ENCODE measurements at regions not wholly inside any gene's neighbourhood (a gene's known extent, or its start where the extent isn't known, plus 50 kb on each side); places are given as distances from the start of the nearest gene placed in this dataset.
"Not testable (repeated sequence)": the region's sequence is repeated elsewhere in the genome, so short reads cannot be mapped to it uniquely, and the experiment has no call there.

DNA sequence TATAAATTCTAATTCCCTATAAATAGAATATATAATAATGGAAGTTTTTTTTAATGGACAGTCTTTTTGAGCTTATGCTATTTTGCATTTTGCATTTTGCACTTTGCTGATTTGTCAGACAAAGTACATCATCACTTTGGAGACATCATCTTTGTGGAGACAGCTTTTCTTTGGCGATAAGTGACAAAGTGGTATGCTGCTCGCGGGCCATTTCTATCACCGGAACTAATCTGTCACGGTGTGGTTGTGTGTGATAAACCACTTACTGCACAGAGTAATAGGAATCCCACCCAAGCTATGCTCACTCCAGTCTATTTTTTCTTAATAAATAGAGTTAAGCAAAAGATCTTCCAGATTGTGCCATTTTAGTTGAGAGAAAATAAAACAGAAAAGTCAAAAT, 133.1 kb downstream of the MACIR start:
- ChIA-PET CTCF (no interaction called here), POLR2A (no interaction called here)

DNA sequence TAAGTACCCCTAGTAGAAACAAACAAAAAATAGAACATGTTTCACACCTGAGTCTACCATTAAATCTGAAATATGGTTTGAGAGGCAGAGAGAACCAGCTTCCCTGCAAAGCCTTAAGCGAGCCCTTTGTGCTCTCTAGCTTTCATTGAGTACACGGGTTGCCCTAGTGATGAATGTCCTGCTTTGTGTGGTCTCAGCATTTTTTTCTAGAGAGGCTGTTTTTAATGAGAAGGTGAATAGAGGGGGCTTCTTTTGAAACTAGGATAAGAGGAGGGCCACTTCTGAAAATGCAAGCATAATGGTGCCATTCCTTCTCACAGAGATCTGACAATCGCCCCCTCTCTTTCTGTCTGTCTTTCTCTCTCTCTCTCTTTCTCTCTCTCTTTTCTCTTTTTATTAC, 131.3 kb downstream of the MACIR start:
- ChIA-PET CTCF (no interaction called here), POLR2A (no interaction called here)

DNA sequence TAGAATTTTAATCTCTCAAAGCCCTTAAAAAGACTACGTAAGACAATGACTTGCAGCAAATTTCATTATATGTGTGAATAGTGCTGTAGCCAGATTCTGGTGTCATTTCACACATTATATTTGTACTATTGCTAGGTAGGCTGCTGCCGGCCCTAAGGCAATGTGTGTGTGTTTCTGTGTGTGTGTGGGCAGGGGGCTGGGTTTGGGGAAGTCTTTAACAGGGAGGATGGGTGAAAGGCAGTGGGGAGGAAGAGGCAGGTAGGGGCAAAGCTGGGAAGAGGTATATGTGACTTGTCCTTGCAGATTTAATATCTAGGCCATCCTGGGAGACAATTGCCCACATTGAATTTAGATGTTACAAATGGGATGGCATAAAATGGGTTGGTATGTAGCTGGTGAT, 130.8 kb downstream of the MACIR start:
- CTCF ChIA-PET, result no interaction called here
- POLR2A ChIA-PET, result no interaction called here

DNA sequence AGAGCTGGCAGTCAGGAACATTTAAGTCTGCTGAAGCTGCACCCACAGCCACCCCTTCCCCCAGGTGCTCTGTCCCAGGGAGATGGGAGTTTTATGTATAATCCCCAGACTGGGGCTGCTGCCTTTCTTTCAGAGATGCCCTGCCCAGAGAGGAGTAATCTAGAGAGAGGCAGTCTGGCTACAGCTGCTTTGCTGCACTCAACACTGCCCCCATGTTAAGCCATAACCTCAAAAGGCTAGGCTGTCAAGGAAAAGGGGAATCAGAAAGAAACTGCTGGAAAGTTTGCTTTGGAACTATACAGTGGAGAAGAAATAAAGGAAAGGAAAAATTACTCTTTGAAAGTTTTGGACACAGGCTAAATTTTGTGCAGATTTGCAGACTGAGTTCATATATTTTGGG, 127.2 kb downstream of the MACIR start:
- CTCF ChIA-PET, result no interaction called here

DNA sequence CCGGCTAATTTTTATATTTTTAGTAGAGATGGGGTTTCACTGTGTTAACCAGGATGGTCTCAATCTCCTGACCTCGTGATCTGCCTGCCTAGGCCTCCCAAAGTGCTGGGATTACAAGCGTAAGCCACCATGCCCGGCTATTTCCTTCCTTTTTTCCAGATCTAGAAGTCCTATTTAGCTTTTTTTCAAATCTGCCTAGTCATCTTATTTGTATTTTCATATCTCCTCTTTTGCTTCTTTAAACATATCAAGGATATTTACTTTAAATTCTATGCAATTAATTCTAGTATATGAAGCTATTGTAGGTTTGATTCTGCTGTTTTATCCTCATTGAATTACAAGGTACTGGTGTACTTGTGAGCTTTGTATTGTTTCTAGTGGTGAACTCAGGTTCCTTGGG, 119.1 kb downstream of the MACIR start:
- POLR2A ChIA-PET, CTCF ChIA-PET: not testable (repeated sequence)

More for the DNA sequence above, 127.2 kb downstream of the MACIR start:
- POLR2A ChIA-PET, result no interaction called here

DNA sequence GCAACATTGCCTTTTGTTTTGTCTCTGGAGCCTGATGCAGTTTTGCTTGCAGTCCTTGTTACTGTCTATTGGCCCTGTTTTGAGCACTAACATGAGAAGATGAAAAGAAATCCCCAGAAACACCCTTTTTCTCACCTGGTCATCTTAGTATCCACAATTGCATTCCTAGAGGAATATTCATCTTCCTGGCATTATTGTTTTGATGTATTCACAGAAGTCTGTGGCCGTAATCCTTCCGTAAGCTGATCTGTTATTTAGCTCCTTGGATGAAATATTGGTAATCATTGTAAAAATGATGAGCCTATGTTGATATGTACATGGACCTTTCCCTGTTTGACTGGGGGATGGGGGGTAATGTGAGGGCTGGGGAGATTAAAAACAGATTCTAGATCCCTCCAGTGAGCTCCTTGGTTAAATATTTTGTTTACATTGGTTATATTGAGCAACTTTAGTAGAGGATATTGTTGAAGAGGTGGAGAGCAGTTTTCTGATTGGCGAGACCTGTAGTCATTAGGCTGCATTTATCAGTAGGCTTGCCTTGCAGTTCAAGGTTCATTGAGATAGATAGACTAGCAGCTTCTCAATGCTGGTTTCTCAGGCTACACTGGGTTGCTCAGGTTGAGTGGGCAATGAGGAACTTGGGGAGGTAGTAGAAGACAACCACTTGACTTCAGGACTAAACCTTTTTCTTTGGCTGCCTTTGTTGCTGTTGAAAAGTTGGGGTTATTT, 117.5 kb downstream of the MACIR start:
- ChIA-PET CTCF (no interaction called here), POLR2A (no interaction called here)

DNA sequence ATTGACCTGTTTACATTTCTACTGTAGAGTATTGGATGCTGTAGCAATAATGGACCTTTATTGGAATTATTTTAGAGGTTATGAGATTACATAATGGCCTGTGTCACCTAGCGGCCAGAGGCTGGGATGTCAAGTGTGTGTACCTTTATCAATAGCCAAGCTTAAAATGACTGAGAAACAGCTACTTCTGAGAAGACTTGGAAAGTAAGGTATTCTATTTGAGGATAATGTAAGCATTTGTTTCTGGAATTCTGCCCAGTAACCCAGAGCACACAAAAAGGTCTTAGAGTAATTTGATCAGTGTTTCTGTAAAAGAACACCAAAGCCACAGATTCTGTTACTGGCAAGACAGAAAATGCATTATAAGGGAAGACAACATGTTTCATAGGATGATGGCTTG, 116.8 kb downstream of the MACIR start:
- ChIA-PET CTCF (no interaction called here), POLR2A (no interaction called here)

DNA sequence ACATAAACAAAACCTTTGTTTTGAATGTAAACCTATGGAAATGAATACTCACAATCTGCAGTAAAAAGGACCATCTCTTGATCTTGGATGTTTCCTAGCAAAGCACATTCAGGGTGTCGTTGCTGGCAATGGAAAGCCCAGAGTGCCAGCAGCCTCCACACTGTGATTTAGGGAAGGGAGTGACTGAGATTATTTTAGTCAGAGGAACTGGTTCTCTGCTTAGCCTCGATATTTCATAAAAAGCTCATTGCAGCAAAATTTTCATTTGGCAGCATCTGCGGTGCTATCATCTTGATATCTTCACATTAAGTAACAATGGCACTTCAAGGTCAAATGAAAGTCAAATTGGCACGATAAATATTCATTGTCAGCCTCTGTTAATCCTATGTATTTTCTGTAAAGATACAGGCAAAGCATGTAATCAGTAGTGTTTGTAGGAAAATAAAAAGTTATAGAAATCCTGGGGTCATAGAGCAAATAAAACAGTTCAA, 116.0 kb downstream of the MACIR start:
- CTCF ChIA-PET, result no interaction called here
- POLR2A ChIA-PET, result no interaction called here

DNA sequence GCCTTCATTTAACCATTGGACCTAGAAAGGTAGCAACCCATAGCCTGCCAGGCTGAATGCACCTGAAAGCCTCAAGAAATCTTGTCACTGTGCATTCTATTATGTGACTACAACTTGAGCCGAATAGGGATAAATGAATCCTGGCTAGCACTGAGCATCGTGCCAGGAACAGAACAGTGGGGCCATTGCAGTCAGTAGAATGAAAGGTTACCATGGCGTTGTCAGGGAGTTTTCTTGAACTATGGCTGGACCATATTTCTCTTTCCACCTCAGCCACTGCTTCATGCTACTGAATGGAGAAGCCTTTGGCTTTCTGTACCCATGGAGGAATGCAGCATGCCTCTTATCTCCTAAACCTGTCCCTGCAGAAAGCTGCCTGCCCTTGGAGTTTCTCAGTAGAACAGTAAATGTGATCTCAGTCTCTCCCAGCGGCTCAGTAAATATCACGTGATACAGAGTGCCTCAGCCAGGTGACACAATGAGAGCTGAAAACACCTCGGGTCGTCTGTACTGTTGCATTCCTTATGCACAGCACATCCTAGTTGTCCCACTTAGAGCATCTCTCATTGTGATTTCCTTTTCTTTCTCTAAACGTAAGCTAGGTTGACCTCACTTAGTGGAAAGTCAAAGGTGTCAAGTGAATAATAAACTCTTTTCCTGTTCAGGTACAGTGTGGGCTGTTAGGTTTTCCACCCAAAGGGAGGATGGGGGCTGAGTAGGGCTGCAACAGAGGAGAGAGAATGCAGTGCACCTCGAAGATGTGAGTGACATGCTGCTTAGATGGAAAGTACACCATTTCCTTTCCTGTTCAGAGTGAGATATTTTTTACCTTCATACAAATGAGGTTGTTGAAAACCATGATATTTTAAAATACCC, 115.3 kb downstream of the MACIR start:
- ChIA-PET POLR2A (no interaction called here), CTCF (no interaction called here)

DNA sequence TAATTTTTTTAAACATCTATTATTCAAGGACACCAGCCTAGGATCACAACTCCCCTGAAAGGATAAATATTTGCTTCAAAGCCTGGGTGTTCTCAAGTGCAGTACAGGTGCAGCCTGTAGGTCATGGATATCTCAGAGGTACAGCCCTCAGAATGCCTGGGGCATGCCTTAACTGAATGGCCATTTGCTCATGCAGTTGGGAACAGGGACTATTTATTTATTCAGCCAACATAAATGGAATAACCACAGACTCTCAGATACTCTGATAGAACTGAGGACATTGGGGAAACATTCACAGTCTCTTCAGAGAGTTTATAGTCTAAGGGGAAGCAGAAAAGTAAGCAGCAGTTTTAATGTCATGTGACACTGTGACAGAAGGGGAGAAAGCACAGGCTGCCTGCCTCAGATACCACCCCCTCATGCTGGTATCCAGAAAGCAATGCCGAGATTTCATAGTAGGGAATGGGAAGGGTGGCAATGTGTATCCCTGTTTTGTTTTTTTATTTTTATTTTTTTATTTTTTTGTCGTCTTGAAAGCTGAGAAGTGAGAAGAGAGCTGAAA, 112.6 kb downstream of the MACIR start:
- ChIA-PET POLR2A (no interaction called here), CTCF (no interaction called here)

DNA sequence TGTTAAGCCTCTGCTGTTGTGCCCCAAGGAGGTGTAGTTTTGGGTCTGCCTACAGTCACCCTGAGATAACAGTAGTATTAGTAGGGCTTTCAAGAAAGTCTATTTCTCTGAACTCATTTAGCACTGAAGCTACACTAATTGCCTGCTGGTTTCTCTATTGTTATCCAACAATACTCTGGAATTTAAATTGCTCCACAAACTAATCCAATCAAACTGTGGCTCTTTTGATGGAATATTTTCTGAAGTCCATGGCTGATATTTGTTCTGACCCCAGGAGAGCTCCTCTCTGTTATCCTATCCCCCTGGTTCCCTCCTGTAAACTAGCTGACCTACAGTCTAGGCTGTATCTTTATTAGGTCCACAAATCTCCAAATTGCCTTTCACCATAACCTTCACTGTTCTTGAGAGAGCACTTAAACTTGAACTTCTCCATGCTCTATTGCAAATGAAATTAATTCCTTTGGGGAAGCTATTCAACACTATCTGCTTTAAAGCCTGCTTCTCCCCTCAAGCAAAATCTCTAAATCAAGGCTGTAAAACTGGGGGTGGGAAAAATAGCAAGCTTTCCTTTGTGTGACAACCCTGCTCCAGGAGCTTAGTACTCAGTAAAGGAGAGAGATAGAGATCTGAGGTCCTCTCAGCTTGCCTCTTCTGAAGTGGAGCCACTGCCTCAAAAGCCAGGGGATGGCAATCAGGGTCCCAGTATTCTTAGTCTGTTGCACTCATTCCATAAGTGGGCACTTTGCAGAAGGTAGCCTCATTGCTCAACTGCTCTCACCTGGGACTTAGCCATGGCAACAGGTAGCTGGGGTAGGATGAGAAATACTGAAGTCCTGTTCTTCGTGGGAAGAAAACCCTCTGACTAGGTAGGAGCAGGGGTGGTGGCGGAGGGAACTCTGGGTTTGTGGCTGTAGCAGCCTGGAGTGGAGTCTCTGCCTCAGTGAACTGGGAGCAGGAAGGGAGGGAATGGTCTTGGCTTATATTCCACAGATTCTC, 110.9 kb downstream of the MACIR start:
- CTCF ChIA-PET, result no interaction called here

DNA sequence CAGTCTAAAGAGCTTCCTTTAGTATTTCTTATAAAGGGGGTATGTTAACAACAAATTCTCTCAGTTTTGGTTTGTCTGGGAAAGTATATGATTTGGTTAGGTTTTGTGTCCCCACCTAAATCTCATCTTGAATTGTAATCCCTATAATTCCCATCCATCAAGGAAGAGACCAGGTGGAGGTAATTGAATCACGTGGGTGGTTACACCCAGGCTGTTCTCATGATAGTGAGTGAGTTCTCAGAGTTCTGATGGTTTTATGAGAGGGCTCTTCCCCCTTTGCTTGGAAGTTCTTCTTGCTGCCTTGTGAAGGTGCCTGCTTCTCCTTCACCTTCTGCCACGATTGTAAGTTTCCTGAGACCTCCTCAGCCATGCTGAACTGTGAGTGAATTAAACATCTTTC, 109.1 kb downstream of the MACIR start:
- ChIA-PET CTCF (no interaction called here), POLR2A (no interaction called here)

More for the DNA sequence above, 110.9 kb downstream of the MACIR start:
- POLR2A ChIA-PET, result no interaction called here

DNA sequence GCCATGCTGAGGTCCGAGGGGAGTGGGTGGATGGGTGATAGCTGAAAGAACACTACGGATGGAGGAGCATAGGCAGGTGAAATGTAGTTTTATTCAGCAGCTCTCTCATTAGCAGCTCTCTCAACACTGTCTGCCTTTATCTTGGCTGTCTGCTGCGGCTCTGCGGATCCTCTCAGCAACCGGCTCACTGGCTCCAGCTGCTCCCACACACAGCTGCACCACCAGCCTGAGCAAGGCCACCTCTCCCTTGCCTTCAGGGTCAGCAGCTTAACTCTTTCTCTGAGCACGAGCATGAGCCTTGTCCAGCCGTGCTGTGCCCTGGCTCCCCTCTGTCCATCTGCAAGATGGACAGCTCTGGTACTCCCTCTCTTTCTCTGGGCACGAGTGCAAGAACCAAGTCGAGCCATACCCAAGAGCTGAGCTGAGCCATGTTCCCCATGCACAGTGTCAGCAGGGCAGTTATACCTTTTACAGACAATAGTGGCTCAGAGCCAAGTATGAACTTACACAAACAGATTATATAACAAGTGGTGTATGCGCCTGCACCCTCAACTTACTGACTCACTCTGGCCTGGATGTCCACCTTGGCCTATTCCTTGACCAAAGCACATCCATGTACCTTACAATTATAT, 108.5 kb downstream of the MACIR start:
- POLR2A ChIA-PET, result no interaction called here
- CTCF ChIA-PET, result no interaction called here

DNA sequence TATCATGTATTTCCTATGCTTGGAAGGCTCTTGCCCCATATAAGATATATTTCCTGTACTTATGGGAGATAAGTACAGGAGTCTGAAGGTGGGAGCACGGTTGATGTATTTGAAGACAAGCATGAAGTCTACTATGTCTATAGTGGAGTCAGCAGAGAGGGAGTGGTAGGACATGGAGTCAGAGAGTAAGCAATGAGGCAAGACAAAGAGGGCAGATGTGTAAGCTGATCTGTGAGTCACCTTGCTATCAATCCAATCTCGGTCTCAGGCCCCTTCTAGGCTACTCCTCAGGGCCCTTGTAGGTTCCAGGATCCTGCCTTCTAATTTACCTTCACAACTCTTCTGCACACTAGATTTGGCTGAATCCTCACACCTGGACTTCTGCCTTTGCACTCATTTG, 105.5 kb downstream of the MACIR start:
- ChIA-PET POLR2A (no interaction called here), CTCF (no interaction called here)

DNA sequence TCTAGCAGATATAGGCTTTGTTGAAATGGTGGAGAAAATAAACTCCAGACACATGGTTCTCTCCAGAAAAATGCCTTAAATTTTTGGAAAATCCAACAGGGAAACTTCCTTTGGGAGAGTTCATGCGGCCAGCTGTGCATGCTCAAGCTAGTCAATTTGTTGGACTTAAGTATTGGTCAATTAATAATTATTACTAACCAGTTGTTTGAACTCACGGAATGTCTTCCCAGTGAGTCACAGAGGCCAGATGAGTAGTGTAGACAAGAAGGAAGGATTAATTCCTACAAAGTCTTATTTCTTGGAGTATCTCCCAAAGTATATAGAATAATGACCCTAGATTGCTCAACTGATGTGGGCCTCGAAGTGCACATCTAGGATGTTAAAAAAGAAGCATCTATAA, 103.6 kb downstream of the MACIR start:
- ChIA-PET CTCF (no interaction called here), POLR2A (no interaction called here)

DNA sequence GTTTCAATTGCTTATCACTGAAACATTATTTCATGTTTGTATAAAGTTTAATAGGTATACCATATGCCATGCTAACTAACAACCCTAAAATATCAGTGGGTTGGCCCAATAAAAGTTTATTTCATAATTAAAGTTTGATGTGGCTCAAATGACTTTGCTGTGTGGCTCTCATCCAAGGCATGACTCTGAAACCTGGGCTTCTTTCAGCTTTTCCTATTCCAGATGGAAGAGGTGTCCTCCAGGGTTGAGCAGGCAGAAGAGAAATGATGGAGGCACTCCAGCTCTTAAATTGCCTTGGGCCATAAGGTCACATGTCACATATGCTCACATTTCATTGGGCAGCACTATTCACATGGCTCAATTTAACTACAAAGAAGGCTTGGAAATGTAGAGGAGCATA, 101.9 kb downstream of the MACIR start:
- POLR2A ChIA-PET, result no interaction called here
- CTCF ChIA-PET, result no interaction called here

DNA sequence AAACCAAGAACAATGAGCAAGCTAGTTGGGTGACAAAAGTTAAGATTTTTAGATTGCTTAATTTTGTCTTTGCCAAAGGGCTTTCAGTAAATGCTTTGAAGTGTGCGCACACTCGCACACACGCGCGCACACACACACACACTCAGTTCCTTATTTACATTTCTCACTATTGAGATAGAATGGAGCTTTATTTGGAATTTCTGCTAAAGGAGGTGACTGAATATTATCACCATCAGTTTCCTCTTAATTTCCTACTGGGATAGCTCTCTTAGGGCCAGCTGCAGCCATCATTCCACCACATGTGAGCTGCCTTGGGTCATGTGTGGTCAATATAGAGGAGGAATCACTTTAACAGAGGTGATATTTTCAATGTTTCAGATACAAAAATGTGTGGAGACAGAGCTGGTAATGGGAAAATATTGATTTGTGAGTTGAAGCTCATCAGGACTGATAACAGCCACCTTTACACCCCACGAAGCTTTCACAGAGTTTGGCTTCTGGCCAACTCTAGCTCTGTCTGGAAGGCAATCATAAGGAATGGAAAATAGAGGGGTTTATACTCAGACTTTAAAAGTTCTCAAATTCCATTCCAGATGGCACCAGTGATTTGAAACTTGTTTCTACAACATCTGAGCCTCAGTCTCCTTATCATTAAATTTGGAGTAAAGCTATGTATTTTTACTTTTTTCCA, 99.9 kb downstream of the MACIR start:
- ChIA-PET CTCF (no interaction called here), POLR2A (no interaction called here)

DNA sequence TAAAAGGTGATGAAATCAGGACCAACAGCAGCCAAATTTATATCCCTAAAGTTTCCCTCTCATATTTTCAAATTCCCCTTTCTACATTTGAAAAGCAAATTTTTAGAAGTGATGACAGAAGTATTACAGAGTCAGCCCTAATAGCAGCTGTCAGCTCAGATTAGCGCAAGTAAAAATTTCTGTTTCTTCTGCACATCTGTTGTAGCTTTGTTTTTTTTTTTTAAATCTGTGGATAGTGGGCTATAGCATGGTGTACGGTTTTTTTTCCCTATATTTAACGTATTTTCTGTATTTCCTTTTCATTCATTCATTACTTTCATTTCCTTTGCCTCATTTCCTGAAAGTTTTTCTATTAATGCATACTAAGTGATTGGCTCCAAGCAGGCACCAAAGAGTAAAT, 99.1 kb downstream of the MACIR start:
- ChIA-PET CTCF (no interaction called here), POLR2A (no interaction called here)

DNA sequence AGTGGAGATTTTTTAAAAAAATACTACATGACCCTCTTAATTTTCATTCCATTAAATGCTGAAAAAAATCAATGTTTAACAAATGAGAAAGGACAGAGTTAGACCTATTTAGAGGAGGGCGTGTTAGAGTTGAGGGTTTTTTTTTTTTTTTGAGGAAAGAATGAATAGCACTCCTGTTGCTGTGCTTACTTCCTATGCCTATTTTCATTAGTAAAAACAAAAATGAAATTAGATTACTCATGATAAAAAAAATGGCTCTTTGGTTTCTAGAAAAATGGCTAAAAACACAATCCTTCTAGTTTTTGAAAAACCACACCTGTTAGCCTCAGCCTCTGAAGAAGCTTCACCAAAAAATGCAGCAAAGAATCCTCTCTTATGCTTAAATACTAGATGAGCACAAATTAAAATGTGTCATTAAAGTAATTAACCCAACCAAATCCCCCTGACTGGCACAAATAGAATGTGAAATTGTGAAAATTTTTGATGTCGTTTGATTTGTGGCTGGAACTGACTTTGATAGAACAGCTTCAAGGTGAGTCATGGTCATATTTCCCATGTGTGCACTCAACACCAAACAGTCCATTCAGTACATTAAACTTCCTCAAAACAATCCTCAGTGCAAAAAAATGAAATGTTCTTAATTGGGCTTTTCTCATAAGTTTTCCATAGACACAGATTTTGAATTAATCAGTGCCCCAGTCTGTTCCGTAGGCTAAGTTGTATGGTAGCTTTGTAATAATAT, 98.0 kb downstream of the MACIR start:
- CTCF ChIA-PET, result no interaction called here

More for the DNA sequence above, 98.0 kb downstream of the MACIR start:
- POLR2A ChIA-PET, result no interaction called here
